IMR-90 (cell line): ENCODE measurements at regions not wholly inside any gene's neighbourhood (a gene's known extent, or its start where the extent isn't known, plus 50 kb on each side); places are given as distances from the start of the nearest gene placed in this dataset.

Experiments
- ATAC-seq: fragments of 200-7000 bp; cut with Tn5 transposase; 2 replicates; pipeline ENCODE4 v1.9.1; 2020; ENCODE audit warnings: low read depth, mild to moderate bottlenecking, moderate library complexity
- BruUV-seq: library from RNA; stranded (reverse); fragments of 400-500 nt; replicated peaks from 2 replicates; lab custom pipeline; 2021; lab: Mats Ljungman, UMichigan
- CTCF ChIA-PET: fragments of 300-600 bp; formaldehyde crosslinking; extraction: SDS; loops from one replicate; lab custom pipeline; 2021; ENCODE audit warnings: antibody characterized with exemption; lab: Yijun Ruan, JAX
- POLR2A ChIA-PET: fragments of 300-600 bp; sonication (Branson Sonifier 250); formaldehyde crosslinking; loops from one replicate; lab custom pipeline; 2022; ENCODE audit warnings: antibody characterized with exemption; ENCODE audit not compliant: unreplicated experiment; lab: Charles Lee
- DNase-seq: peaks from one replicate; pipeline ENCODE4 v3.0.0; 2013
- H2AFZ ChIP-seq: replicated peaks from 2 replicates; pipeline ENCODE3; 2013; ENCODE audit warnings: low read length, mild to moderate bottlenecking; ENCODE audit not compliant: poor library complexity
- H2AK5ac ChIP-seq: 2 replicates; pipeline ENCODE4 v1.6.1; 2013; ENCODE audit warnings: low read depth, low read length, inconsistent platforms
- H2AK9ac ChIP-seq: replicated peaks from 2 replicates; pipeline ENCODE3; 2013; ENCODE audit warnings: mild to moderate bottlenecking, low read depth, low read length, moderate library complexity; ENCODE audit not compliant: poor library complexity
- H2BK120ac ChIP-seq: 2 replicates; pipeline ENCODE4 v1.6.1; 2013; ENCODE audit warnings: low read depth, low read length, inconsistent platforms
- H2BK15ac ChIP-seq: 3 replicates; pipeline ENCODE4 v1.6.1; 2013; ENCODE audit warnings: low read depth, low read length, inconsistent platforms
- H2BK20ac ChIP-seq: 2 replicates; pipeline ENCODE4 v1.6.1; 2013; ENCODE audit warnings: low read depth, mild to moderate bottlenecking, inconsistent platforms, low read length, moderate library complexity
- H2BK5ac ChIP-seq: 2 replicates; pipeline ENCODE4 v1.6.1; 2013; ENCODE audit warnings: mild to moderate bottlenecking, low read depth, low read length, inconsistent platforms; ENCODE audit not compliant: poor library complexity, severe bottlenecking
- H3K14ac ChIP-seq: replicated peaks from 2 replicates; pipeline ENCODE4 v1.6.1; 2013; ENCODE audit warnings: low read depth, low read length, inconsistent platforms
- H3K18ac ChIP-seq: 2 replicates; pipeline ENCODE4 v1.6.1; 2013; ENCODE audit warnings: low read depth, low read length, control low read depth
- H3K23ac ChIP-seq: 2 replicates; pipeline ENCODE4 v1.6.1; 2013; ENCODE audit warnings: low read depth, low read length, inconsistent platforms
- H3K27ac ChIP-seq: 2 replicates; pipeline ENCODE4 v1.5.1; 2013; ENCODE audit warnings: mild to moderate bottlenecking, control low read depth, low read length; ENCODE audit not compliant: insufficient read depth
- H3K27me3 ChIP-seq: 2 replicates; pipeline ENCODE4 v1.6.1; 2013; ENCODE audit warnings: low read length; ENCODE audit not compliant: control insufficient read depth, insufficient read depth
- H3K36me3 ChIP-seq: 2 replicates; pipeline ENCODE4 v1.6.1; 2013; ENCODE audit warnings: low read length, mixed read lengths; ENCODE audit not compliant: control insufficient read depth, insufficient read depth
- H3K4ac ChIP-seq: 2 replicates; pipeline ENCODE4 v1.6.1; 2013; ENCODE audit warnings: low read depth, low read length, inconsistent platforms
- H3K4me1 ChIP-seq: 2 replicates; pipeline ENCODE4 v1.6.1; 2013; ENCODE audit warnings: low read length, mixed read lengths; ENCODE audit not compliant: control insufficient read depth, insufficient read depth
- H3K4me2 ChIP-seq: 2 replicates; pipeline ENCODE4 v1.6.1; 2013; ENCODE audit warnings: low read depth, mild to moderate bottlenecking, control low read depth, low read length, moderate library complexity
- H3K4me3 ChIP-seq: 2 replicates; pipeline ENCODE4 v1.5.1; 2013; ENCODE audit warnings: low read depth, mild to moderate bottlenecking, control low read depth, low read length, moderate library complexity; ENCODE audit not compliant: insufficient read depth
- H3K56ac ChIP-seq: 2 replicates; pipeline ENCODE4 v1.6.1; 2013; ENCODE audit warnings: low read length, inconsistent platforms; ENCODE audit not compliant: insufficient read depth; ENCODE audit errors: extremely low read depth
- H3K79me1 ChIP-seq, 2 experiments: 2 replicates each; pipeline ENCODE4 v1.6.1; 2013; ENCODE audit warnings: low read length in 2 of 2, inconsistent platforms in 1 of 2, low read depth in 1 of 2
- H3K9ac ChIP-seq: 2 replicates; pipeline ENCODE4 v1.6.1; 2013; ENCODE audit warnings: low read depth, low read length, control low read depth
- H3K9me1 ChIP-seq: 2 replicates; pipeline ENCODE4 v1.6.1; 2013; ENCODE audit warnings: low read length, inconsistent platforms; ENCODE audit not compliant: insufficient read depth
- H3K9me3 ChIP-seq: 2 replicates; pipeline ENCODE4 v1.6.1; 2013; ENCODE audit warnings: low read length; ENCODE audit not compliant: control insufficient read depth, insufficient read depth
- H4K20me1 ChIP-seq: 2 replicates; pipeline ENCODE4 v1.6.1; 2013; ENCODE audit warnings: low read length, inconsistent platforms; ENCODE audit not compliant: insufficient read depth
- H4K5ac ChIP-seq: 2 replicates; pipeline ENCODE4 v1.6.1; 2013; ENCODE audit warnings: mild to moderate bottlenecking, low read depth, low read length, control low read depth
- H4K8ac ChIP-seq, 2 experiments: 2 replicates each; pipeline ENCODE4 v1.6.1; 2013; ENCODE audit warnings: low read depth in 2 of 2, low read length in 2 of 2, control low read depth in 1 of 2, inconsistent platforms in 1 of 2
- H4K91ac ChIP-seq: 2 replicates; pipeline ENCODE4 v1.6.1; 2013; ENCODE audit warnings: low read depth, low read length, inconsistent platforms; ENCODE audit not compliant: insufficient read depth
- BHLHE40 ChIP-seq: fragments of 150-350 bp; IDR thresholded peaks from 2 replicates; pipeline ENCODE4 v1.6.1; 2016; ENCODE audit warnings: mild to moderate bottlenecking, low read depth, low read length
- CEBPB ChIP-seq: IDR thresholded peaks from 2 replicates; pipeline ENCODE4 v1.6.1; 2012; ENCODE audit warnings: low read depth, low read length, improper control_type of control experiment
- CHD1 ChIP-seq: IDR thresholded peaks from 2 replicates; pipeline ENCODE4 v1.6.1; 2012; ENCODE audit warnings: low read depth, low read length, improper control_type of control experiment
- ELK1 ChIP-seq: fragments of 150-350 bp; IDR thresholded peaks from 2 replicates; pipeline ENCODE4 v1.6.1; 2016; ENCODE audit warnings: low read depth, mild to moderate bottlenecking, low read length, moderate library complexity, borderline replicate concordance
- MAZ ChIP-seq: IDR thresholded peaks from 2 replicates; pipeline ENCODE4 v1.6.1; 2012; ENCODE audit warnings: low read depth, mild to moderate bottlenecking, low read length, improper control_type of control experiment, moderate library complexity, borderline replicate concordance
- MXI1 ChIP-seq: IDR thresholded peaks from 2 replicates; pipeline ENCODE4 v1.6.1; 2012; ENCODE audit warnings: low read depth, mild to moderate bottlenecking, low read length, moderate library complexity, borderline replicate concordance
- NFE2L2 ChIP-seq: fragments of 150-350 bp; IDR thresholded peaks from 2 replicates; pipeline ENCODE4 v1.6.1; 2016; ENCODE audit warnings: low read depth, mild to moderate bottlenecking, low read length
- RAD21 ChIP-seq: IDR thresholded peaks from 2 replicates; pipeline ENCODE4 v1.6.1; 2012; ENCODE audit warnings: low read length, improper control_type of control experiment
- RCOR1 ChIP-seq: IDR thresholded peaks from 2 replicates; pipeline ENCODE4 v1.6.1; 2012; ENCODE audit warnings: mild to moderate bottlenecking, low read length, improper control_type of control experiment; ENCODE audit not compliant: insufficient replicate concordance
- RFX5 ChIP-seq: IDR thresholded peaks from 2 replicates; pipeline ENCODE4 v1.8.0; 2012; ENCODE audit warnings: low read depth, mild to moderate bottlenecking, low read length, moderate library complexity
- SMC3 ChIP-seq: fragments of 150-350 bp; IDR thresholded peaks from 2 replicates; pipeline ENCODE4 v1.6.1; 2016; ENCODE audit warnings: low read depth, mild to moderate bottlenecking, antibody characterized with exemption, low read length, moderate library complexity
- WGBS, 2 experiments: methylation state at CpG; one replicate each; pipeline versions ENCODE4 v1.1.5 to v1.1.7; 2013; ENCODE audit warnings: missing lambda C conversion rate in 2 of 2; ENCODE audit not compliant: insufficient read length in 1 of 2; ENCODE audit errors: extremely low coverage in 2 of 2; 5-methylcytosine and 5-hydroxymethylcytosine counted together
- dilution Hi-C: fragments of 300-500 bp; cut with HindIII; formaldehyde crosslinking; loops from one replicate; pipeline ENCODE4 v1.14.3; 2018; ENCODE audit warnings: low sequenced_read_pairs; ENCODE audit not compliant: unreplicated experiment
- in situ Hi-C: fragments of 300-500 bp; cut with MboI; formaldehyde crosslinking; loops from 3 replicates; pipeline ENCODE4 v1.14.3; 2019; ENCODE audit warnings: low sequenced_read_pairs, inconsistent platforms, mixed read lengths
- intact Hi-C: fragments of 100-400 bp; cut with micrococcal nuclease; formaldehyde crosslinking; loops from 2 replicates; pipeline ENCODE4 v1.10.0; 2022

- Histone ChIP-seq H2AFZ (no peak overlapping the region), H3K27ac (no peak overlapping the region), H3K56ac (no peak overlapping the region), H3K27me3 (no peaks in the 10 kb centered on the region), H4K20me1 (no peaks in the 10 kb centered on the region), H2BK20ac (no peak overlapping the region), H3K4me3 (no peak overlapping the region), H2BK120ac (no peak overlapping the region), H3K36me3 (no peaks in the 10 kb centered on the region), H3K79me1 (no peaks in the 10 kb centered on the region), H3K9me1 (no peaks in the 10 kb centered on the region), H2BK15ac (no peak overlapping the region), H3K9ac (no peak overlapping the region), H2AK9ac (no peak overlapping the region), H4K8ac (no peak overlapping the region), H3K14ac (no peak overlapping the region), H3K4ac (no peak overlapping the region), H4K91ac (no peak overlapping the region), H3K23ac (no peak overlapping the region), H2BK5ac (no peak overlapping the region), H2AK5ac (no peak overlapping the region), H3K9me3 (no peaks in the 10 kb centered on the region), H3K4me1 (no peaks in the 10 kb centered on the region), H4K5ac (no peak overlapping the region), H3K4me2 (no peak overlapping the region), H3K18ac (no peak overlapping the region)
- TF ChIP-seq RFX5 (no peak), SMC3 (no peak), BHLHE40 (no peak), RAD21 (no peak), RCOR1 (no peak), MAZ (no peak), ELK1 (no peak), CHD1 (no peak), MXI1 (no peak), CEBPB (no peak), NFE2L2 (no peak)
- intact Hi-C loops = no loop called here
- dilution Hi-C loops = no loop called here
- no peak for ATAC-seq
- in situ Hi-C loops = no loop called here
- DNase-seq = no peak
- BruUV-seq = no TSS peak
- no CpG with 5 or more reads among the region's 1 CpG for WGBS, 2 experiments
- CTCF ChIA-PET = no interaction called here
- POLR2A ChIA-PET = no interaction called here
Measured at GRCh38 chrX:112935029-112935428, 94.4 kb upstream of the AMOT start.
